ENCODE measurements at regions not wholly inside any gene's neighbourhood (a gene's known extent, or its start where the extent isn't known, plus 50 kb on each side); places are given as distances from the start of the nearest gene placed in this dataset.

GRCh38 chr3:169022457-169022856 lies 641.1 kb downstream of the MECOM start:
- TF ChIP-seq EZH2 (IDR thresholded peaks at IDR 0.05; ENCODE audit: low read depth) (no peak), CTCF (conservative IDR thresholded peaks at IDR 0.05) (no peak)

Measured in PC-9 (cell line).